Neural cell (in vitro differentiated cells): ENCODE measurements at regions not wholly inside any gene's neighbourhood (a gene's known extent, or its start where the extent isn't known, plus 50 kb on each side); places are given as distances from the start of the nearest gene placed in this dataset.

ENCODE experiments used
- H2AFZ ChIP-seq: fragments of 200-600, 300-800 bp; sonication (generic), shearing (Covaris generic); 2 replicates; pipeline ENCODE4 v1.6.0; 2014; ENCODE audit warnings: low read depth, mild to moderate bottlenecking, antibody characterized with exemption, low read length, moderate library complexity
- H3F3A ChIP-seq: fragments of 200-600 bp; shearing (Covaris generic); 2 replicates; pipeline ENCODE4 v1.6.1; 2016; ENCODE audit warnings: mild to moderate bottlenecking, moderate library complexity, mixed read lengths, antibody characterized with exemption, low read length; ENCODE audit not compliant: insufficient read depth, poor library complexity, severe bottlenecking
- H3K27ac ChIP-seq: fragments of 200-600, 300-800 bp; sonication (generic), shearing (Covaris generic); 2 replicates; pipeline ENCODE4 v1.5.1; 2014; ENCODE audit warnings: mild to moderate bottlenecking, low read length, moderate library complexity
- H3K27me3 ChIP-seq: fragments of 300-800, 200-600 bp; sonication (generic), shearing (Covaris generic); 2 replicates; pipeline ENCODE4 v1.6.0; 2014; ENCODE audit warnings: mild to moderate bottlenecking, low read depth, low read length, moderate library complexity; ENCODE audit not compliant: insufficient read depth
- H3K36me3 ChIP-seq: fragments of 300-800, 200-600 bp; sonication (generic), shearing (Covaris generic); 2 replicates; pipeline ENCODE4 v1.5.1; 2014; ENCODE audit warnings: mild to moderate bottlenecking, antibody characterized with exemption, low read length, moderate library complexity; ENCODE audit not compliant: insufficient read depth
- H3K4me2 ChIP-seq: fragments of 300-800, 200-600 bp; sonication (generic), shearing (Covaris generic); 2 replicates; pipeline ENCODE4 v1.6.0; 2014; ENCODE audit warnings: mild to moderate bottlenecking, low read length
- H3K4me3 ChIP-seq: fragments of 300-800, 200-600 bp; sonication (generic), shearing (Covaris generic); 2 replicates; pipeline ENCODE4 v1.5.1; 2014; ENCODE audit warnings: mild to moderate bottlenecking, low read length, moderate library complexity
- H3K79me2 ChIP-seq: fragments of 200-600 bp; shearing (Covaris generic); replicated peaks from 2 replicates; pipeline ENCODE4 v1.6.0; 2014; ENCODE audit warnings: mild to moderate bottlenecking, low read length, moderate library complexity; ENCODE audit not compliant: insufficient read depth
- H3K9ac ChIP-seq: fragments of 300-800, 200-600 bp; sonication (generic), shearing (Covaris generic); 2 replicates; pipeline ENCODE4 v1.6.1; 2016; ENCODE audit warnings: mild to moderate bottlenecking, low read length, mixed read lengths
- H3K9me2 ChIP-seq: fragments of 200-600 bp; shearing (Covaris generic); 2 replicates; pipeline ENCODE4 v1.6.1; 2016; ENCODE audit warnings: mild to moderate bottlenecking, low read length, mixed read lengths; ENCODE audit not compliant: insufficient read depth
- H3K9me3 ChIP-seq: fragments of 200-600, 300-800 bp; sonication (generic), shearing (Covaris generic); 2 replicates; pipeline ENCODE4 v1.6.1; 2016; ENCODE audit warnings: mild to moderate bottlenecking, mixed run types, low read length, moderate library complexity, mixed read lengths
- H4K20me1 ChIP-seq: fragments of 200-600 bp; shearing (Covaris generic); 2 replicates; pipeline ENCODE4 v1.6.1; 2016; ENCODE audit warnings: mild to moderate bottlenecking, mixed run types; ENCODE audit not compliant: insufficient read depth
- EP300 ChIP-seq: fragments of 450-650 bp; conservative IDR thresholded peaks from 2 replicates; pipeline ENCODE4 v1.6.1; 2014; ENCODE audit warnings: antibody characterized with exemption, mild to moderate bottlenecking, moderate library complexity; ENCODE audit not compliant: poor library complexity, severe bottlenecking
- EZH2 ChIP-seq: fragments of 200-600, 300-800 bp; shearing (Covaris generic), sonication (generic); IDR thresholded peaks from 2 replicates; pipeline ENCODE4 v1.6.1; 2014; ENCODE audit warnings: antibody characterized with exemption, low read length, borderline replicate concordance, mild to moderate bottlenecking; ENCODE audit not compliant: insufficient read depth, poor library complexity, severe bottlenecking
- MXI1 ChIP-seq: fragments of 450-650 bp; conservative IDR thresholded peaks from 2 replicates; pipeline ENCODE4 v1.6.1; 2014; ENCODE audit warnings: antibody characterized with exemption, mild to moderate bottlenecking; ENCODE audit not compliant: poor library complexity, severe bottlenecking
- POLR2AphosphoS5 ChIP-seq: IDR thresholded peaks from 2 replicates; pipeline ENCODE4 v1.6.1; 2012
- RAD21 ChIP-seq: fragments of 450-650 bp; conservative IDR thresholded peaks from 2 replicates; pipeline ENCODE4 v1.6.1; 2014; ENCODE audit warnings: antibody characterized with exemption, mild to moderate bottlenecking, moderate library complexity
- SMC3 ChIP-seq: fragments of 450-650 bp; conservative IDR thresholded peaks from 2 replicates; pipeline ENCODE4 v1.6.1; 2014; ENCODE audit warnings: antibody characterized with exemption, mild to moderate bottlenecking, moderate library complexity; ENCODE audit not compliant: poor library complexity
- TAF1 ChIP-seq: IDR thresholded peaks from 2 replicates; pipeline ENCODE4 v1.6.1; 2012; ENCODE audit warnings: low read depth
- TF ChIP-seq, protein P1 (sequence below): IDR thresholded peaks from 2 replicates; pipeline ENCODE4 v1.6.1; 2012; ENCODE audit warnings: borderline replicate concordance
- TF ChIP-seq, protein P2 (sequence below): fragments of 450-650 bp; IDR thresholded peaks from 2 replicates; pipeline ENCODE4 v1.5.1; 2014; ENCODE audit warnings: antibody characterized with exemption, mild to moderate bottlenecking, moderate library complexity; ENCODE audit not compliant: poor library complexity, severe bottlenecking

DNA sequence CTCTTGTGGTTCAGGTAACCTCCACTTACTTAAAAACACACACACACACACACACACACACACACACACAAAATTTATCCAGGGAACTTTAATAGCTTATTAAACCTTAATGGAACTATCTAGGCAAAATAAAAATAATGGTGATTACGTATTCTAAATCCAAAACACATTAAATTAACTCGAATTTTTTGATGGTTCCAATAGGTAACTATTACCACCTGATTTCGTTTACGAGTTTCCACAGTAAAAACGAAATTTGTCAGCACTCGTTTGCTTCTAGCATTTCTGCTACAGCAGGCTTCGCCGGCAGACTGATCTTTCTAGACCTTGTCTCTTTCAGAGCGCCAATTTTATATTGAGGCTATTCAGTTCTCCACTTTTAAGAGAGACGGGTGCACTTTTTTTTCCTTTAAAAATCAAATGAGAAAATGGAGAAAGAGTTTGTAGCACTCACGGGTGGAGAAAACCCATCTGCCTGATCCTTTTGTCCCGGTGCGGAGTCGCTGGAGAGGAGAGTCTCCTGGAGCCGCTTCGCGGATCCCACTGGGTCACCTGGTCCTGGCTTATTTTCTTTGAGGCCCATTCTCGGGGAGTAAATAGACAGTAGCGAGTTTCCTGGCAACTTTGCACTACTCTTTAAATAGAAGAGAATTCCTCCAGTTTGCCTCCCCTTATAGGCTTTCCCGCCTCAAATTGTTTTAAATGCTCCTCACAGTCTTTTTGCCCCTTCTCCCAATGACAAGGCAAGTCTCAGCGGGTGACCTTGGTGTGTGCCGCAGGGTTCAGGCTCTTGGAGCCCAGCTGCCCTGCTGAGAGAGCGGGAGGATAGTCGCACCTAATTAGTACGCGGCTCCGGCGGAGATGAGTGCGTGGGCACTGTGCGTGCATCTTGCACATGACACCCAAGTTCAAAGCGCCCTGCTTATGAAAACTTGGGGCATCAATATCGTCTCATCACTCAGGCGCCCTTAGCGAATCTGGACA lies 117.0 kb downstream of the KCNRG start:
- Histone ChIP-seq H4K20me1 (no peaks in the 10 kb centered on the region), H3K27me3 (peaks cover 88% of the 10 kb centered on the region), H3K79me2 (no peaks in the 10 kb centered on the region)

DNA sequence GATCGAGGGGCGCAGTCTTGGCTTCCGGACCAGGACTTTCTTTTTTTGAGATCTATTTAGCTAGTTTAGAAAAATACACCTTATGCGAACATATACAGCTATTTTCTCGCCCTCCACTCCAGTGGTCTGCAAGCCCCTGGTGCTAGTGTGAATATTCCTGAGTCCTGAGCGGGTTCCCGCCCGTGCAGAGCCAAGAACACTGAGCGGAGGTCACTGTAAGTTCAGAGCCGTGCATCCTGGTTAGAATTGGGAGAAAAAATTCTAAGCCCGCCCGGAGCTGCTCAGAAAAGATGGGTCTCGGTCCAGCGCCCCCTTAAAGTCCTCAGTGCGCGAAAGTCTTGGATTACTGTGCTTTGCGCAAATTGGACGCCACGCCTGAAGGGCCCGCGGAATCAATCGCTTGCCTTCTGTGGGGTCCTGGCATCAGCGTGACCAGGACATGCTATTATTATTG lies 117.7 kb downstream of the KCNRG start:
- no peak for TF ChIP-seq SMC3
- TF ChIP-seq MXI1: no peak
- TF ChIP-seq EP300: no peak
- no peak for TF ChIP-seq RAD21
- TF ChIP-seq TAF1: no peak
- TF ChIP-seq, protein P1, sequence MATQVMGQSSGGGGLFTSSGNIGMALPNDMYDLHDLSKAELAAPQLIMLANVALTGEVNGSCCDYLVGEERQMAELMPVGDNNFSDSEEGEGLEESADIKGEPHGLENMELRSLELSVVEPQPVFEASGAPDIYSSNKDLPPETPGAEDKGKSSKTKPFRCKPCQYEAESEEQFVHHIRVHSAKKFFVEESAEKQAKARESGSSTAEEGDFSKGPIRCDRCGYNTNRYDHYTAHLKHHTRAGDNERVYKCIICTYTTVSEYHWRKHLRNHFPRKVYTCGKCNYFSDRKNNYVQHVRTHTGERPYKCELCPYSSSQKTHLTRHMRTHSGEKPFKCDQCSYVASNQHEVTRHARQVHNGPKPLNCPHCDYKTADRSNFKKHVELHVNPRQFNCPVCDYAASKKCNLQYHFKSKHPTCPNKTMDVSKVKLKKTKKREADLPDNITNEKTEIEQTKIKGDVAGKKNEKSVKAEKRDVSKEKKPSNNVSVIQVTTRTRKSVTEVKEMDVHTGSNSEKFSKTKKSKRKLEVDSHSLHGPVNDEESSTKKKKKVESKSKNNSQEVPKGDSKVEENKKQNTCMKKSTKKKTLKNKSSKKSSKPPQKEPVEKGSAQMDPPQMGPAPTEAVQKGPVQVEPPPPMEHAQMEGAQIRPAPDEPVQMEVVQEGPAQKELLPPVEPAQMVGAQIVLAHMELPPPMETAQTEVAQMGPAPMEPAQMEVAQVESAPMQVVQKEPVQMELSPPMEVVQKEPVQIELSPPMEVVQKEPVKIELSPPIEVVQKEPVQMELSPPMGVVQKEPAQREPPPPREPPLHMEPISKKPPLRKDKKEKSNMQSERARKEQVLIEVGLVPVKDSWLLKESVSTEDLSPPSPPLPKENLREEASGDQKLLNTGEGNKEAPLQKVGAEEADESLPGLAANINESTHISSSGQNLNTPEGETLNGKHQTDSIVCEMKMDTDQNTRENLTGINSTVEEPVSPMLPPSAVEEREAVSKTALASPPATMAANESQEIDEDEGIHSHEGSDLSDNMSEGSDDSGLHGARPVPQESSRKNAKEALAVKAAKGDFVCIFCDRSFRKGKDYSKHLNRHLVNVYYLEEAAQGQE: no peak
- TF ChIP-seq EZH2: no peak
- no peak for TF ChIP-seq POLR2AphosphoS5
- TF ChIP-seq, protein P2, sequence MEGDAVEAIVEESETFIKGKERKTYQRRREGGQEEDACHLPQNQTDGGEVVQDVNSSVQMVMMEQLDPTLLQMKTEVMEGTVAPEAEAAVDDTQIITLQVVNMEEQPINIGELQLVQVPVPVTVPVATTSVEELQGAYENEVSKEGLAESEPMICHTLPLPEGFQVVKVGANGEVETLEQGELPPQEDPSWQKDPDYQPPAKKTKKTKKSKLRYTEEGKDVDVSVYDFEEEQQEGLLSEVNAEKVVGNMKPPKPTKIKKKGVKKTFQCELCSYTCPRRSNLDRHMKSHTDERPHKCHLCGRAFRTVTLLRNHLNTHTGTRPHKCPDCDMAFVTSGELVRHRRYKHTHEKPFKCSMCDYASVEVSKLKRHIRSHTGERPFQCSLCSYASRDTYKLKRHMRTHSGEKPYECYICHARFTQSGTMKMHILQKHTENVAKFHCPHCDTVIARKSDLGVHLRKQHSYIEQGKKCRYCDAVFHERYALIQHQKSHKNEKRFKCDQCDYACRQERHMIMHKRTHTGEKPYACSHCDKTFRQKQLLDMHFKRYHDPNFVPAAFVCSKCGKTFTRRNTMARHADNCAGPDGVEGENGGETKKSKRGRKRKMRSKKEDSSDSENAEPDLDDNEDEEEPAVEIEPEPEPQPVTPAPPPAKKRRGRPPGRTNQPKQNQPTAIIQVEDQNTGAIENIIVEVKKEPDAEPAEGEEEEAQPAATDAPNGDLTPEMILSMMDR: no peak
- no peak overlapping the region for H3K27ac ChIP-seq
- no peaks in the 10 kb centered on the region for H3K79me2 ChIP-seq
- H3F3A ChIP-seq: no peaks in the 10 kb centered on the region
- peaks cover 81% of the 10 kb centered on the region for H3K27me3 ChIP-seq
- no peaks in the 10 kb centered on the region for H4K20me1 ChIP-seq
- no peak overlapping the region for H3K9ac ChIP-seq
- no peak overlapping the region for H3K4me3 ChIP-seq
- H3K4me2 ChIP-seq: no peak overlapping the region
- no peaks in the 10 kb centered on the region for H3K9me3 ChIP-seq
- no peaks in the 10 kb centered on the region for H3K9me2 ChIP-seq
- H3K36me3 ChIP-seq: no peaks in the 10 kb centered on the region
- no peak overlapping the region for H2AFZ ChIP-seq

More for the DNA sequence above, 117.0 kb downstream of the KCNRG start:
- Histone ChIP-seq H3K4me3 (no peak overlapping the region), H3K36me3 (no peaks in the 10 kb centered on the region), H3K27ac (no peak overlapping the region), H3F3A (no peaks in the 10 kb centered on the region), H3K9me2 (no peaks in the 10 kb centered on the region), H2AFZ (no peak overlapping the region), H3K9me3 (no peaks in the 10 kb centered on the region), H3K4me2 (no peak overlapping the region), H3K9ac (no peak overlapping the region)
- peak; percentile 67 for TF ChIP-seq POLR2AphosphoS5
- no peak for TF ChIP-seq EP300
